ENCODE measurements at regions not wholly inside any gene's neighbourhood (a gene's known extent, or its start where the extent isn't known, plus 50 kb on each side); places are given as distances from the start of the nearest gene placed in this dataset.

DNA sequence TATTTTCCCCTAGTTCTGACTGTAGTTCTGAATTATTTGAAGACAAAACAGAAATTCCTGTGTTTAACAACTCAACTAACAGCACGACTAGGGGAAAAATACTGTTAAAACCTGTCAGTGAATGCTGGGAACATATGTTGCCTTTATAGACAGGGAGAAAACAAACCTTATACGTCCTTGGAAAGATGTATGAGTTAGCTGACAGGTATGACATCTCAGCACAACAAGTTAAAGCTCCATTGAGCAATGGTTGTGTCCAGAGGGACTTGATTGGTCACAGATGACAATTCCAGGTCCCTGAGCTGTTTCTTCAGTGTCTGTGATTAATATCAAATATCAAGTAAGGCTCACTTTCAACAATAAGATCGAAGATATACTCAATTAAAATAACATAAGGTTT, 58.2 kb upstream of the DDIT4L start:
- TF ChIP-seq POLR2A (IDR thresholded peaks at IDR 0.05): no peak
- TF ChIP-seq, protein P1, sequence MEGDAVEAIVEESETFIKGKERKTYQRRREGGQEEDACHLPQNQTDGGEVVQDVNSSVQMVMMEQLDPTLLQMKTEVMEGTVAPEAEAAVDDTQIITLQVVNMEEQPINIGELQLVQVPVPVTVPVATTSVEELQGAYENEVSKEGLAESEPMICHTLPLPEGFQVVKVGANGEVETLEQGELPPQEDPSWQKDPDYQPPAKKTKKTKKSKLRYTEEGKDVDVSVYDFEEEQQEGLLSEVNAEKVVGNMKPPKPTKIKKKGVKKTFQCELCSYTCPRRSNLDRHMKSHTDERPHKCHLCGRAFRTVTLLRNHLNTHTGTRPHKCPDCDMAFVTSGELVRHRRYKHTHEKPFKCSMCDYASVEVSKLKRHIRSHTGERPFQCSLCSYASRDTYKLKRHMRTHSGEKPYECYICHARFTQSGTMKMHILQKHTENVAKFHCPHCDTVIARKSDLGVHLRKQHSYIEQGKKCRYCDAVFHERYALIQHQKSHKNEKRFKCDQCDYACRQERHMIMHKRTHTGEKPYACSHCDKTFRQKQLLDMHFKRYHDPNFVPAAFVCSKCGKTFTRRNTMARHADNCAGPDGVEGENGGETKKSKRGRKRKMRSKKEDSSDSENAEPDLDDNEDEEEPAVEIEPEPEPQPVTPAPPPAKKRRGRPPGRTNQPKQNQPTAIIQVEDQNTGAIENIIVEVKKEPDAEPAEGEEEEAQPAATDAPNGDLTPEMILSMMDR (IDR thresholded peaks at IDR 0.05 in 4 of 5, conservative IDR thresholded peaks at IDR 0.05 in 1 of 5): no peak
